Ovary (tissue), 3 donors: ENCODE measurements at regions not wholly inside any gene's neighbourhood (a gene's known extent, or its start where the extent isn't known, plus 50 kb on each side); places are given as distances from the start of the nearest gene placed in this dataset.

ENCODE experiments used
- POLR2A ChIP-seq: fragments of 450-650 bp; IDR thresholded peaks from one replicate; pipeline ENCODE4 v1.6.1; 2017; ENCODE audit warnings: antibody characterized with exemption, mild to moderate bottlenecking, moderate library complexity
- TF ChIP-seq, protein P1 (sequence below), 3 donors: fragments of 450-650 bp in 2 of 3; fragments of 200-600 bp in 1 of 3; IDR thresholded peaks; one replicate each; pipeline versions ENCODE4 v1.5.1 to v1.8.0; 2016 to 2022; ENCODE audit warnings: antibody characterized with exemption in 3 of 3, mild to moderate bottlenecking in 1 of 3
- donor health status: DM: no; HTN: no; CAD: no.

DNA sequence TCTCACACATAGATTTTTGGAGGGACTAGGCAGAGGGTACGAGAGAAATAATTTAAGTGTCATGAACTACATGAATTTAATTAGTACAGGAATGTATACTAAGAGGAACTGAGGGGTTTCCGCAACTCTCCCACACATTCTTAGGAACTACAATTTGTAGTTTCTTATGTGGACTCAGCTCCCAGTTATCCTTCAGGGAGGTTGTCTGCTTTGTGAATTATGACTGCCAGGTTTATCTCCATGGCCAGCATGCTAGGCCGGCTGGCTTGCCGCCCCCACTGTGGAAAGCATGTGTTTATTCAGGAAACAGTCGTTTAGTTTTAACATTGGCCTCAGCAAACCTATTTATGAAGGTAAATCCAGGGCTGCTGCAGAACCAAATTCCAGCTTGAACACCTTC, 415.0 kb downstream of the KCTD16 start:
- TF ChIP-seq, protein P1, sequence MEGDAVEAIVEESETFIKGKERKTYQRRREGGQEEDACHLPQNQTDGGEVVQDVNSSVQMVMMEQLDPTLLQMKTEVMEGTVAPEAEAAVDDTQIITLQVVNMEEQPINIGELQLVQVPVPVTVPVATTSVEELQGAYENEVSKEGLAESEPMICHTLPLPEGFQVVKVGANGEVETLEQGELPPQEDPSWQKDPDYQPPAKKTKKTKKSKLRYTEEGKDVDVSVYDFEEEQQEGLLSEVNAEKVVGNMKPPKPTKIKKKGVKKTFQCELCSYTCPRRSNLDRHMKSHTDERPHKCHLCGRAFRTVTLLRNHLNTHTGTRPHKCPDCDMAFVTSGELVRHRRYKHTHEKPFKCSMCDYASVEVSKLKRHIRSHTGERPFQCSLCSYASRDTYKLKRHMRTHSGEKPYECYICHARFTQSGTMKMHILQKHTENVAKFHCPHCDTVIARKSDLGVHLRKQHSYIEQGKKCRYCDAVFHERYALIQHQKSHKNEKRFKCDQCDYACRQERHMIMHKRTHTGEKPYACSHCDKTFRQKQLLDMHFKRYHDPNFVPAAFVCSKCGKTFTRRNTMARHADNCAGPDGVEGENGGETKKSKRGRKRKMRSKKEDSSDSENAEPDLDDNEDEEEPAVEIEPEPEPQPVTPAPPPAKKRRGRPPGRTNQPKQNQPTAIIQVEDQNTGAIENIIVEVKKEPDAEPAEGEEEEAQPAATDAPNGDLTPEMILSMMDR (IDR thresholded peaks at IDR 0.05) = no peak
- TF ChIP-seq POLR2A = no peak
